Stomach (tissue), 8 donors: ENCODE measurements at regions not wholly inside any gene's neighbourhood (a gene's known extent, or its start where the extent isn't known, plus 50 kb on each side); places are given as distances from the start of the nearest gene placed in this dataset.

Experiments used
- DNase-seq, 2 donors: peaks; one replicate each; pipeline versions ENCODE4 v3.0.0 to v3.0.0-alpha.2; 2013 to 2019
- H3K27ac ChIP-seq, 5 donors: fragments of 200-600 bp in 4 of 5; sonication (generic) in 4 of 5; one replicate each; pipeline ENCODE4 v1.5.1; 2013 to 2019; ENCODE audit warnings: mild to moderate bottlenecking in 1 of 5, moderate library complexity in 1 of 5
- H3K27me3 ChIP-seq, 3 donors: fragments of 200-600 bp; sonication (generic); one replicate each; pipeline ENCODE4 v1.5.1; 2017 to 2019; ENCODE audit warnings: mixed run types in 1 of 3
- H3K36me3 ChIP-seq, 4 donors: fragments of 200-600 bp; sonication (generic); 1 replicate in 3 of 4; 2 replicates in 1 of 4; pipeline ENCODE4 v1.5.1; 2016 to 2019
- H3K4me1 ChIP-seq, 4 donors: fragments of 200-600 bp; sonication (generic); one replicate each; pipeline ENCODE4 v1.5.1; 2016 to 2019
- H3K4me3 ChIP-seq, 4 donors: fragments of 200-600 bp; sonication (generic) in 3 of 4; one replicate each; pipeline ENCODE4 v1.5.1; 2016 to 2019; ENCODE audit warnings: mild to moderate bottlenecking in 1 of 4
- H3K9me3 ChIP-seq, 4 donors: fragments of 200-600 bp; sonication (generic); one replicate each; pipeline ENCODE4 v1.5.1; 2016 to 2019
- EP300 ChIP-seq: sonication (generic); formaldehyde crosslinking; IDR thresholded peaks from one replicate; pipeline ENCODE4 v1.6.1; 2017; ENCODE audit warnings: antibody characterized with exemption
- POLR2A ChIP-seq, 4 donors: fragments of 450-650 bp; IDR thresholded peaks; one replicate each; pipeline ENCODE4 v1.6.1; 2016; ENCODE audit warnings: antibody characterized with exemption in 4 of 4, control low read depth in 2 of 4, mild to moderate bottlenecking in 1 of 4, moderate library complexity in 1 of 4
- POLR2AphosphoS5 ChIP-seq, 3 donors: sonication (generic); formaldehyde crosslinking; IDR thresholded peaks; one replicate each; pipeline ENCODE4 v1.6.1; 2016; ENCODE audit warnings: antibody characterized with exemption in 3 of 3
- WGBS, 5 donors: extraction: QIAGEN DNeasy Blood & Tissue Kit in 3 of 5; methylation state at CpG; one replicate each; pipeline versions ENCODE4 v1.1.5 to v1.1.7; 2013 to 2018; 5-methylcytosine and 5-hydroxymethylcytosine counted together
- intact Hi-C: fragments of 100-400 bp; cut with DNase I; formaldehyde crosslinking; loops from one replicate; pipeline ENCODE4 v1.15.1; 2023; ENCODE audit warnings: low total_unique reads
- TF ChIP-seq, protein P1 (sequence below), 7 experiments: fragments of 450-650 bp in 4 of 7; fragments of 200-600 bp in 3 of 7; sonication (generic) in 3 of 7; IDR thresholded peaks; one replicate each; pipeline ENCODE4 v1.5.1; 2016 to 2019; ENCODE audit warnings: antibody characterized with exemption in 7 of 7, control low read depth in 2 of 7, mild to moderate bottlenecking in 1 of 7
- donor health status: healthy with polysubstance abuse.
- donor health status: Bipolar disorder and iron deficiency.
- donor health status: healthy.

DNA sequence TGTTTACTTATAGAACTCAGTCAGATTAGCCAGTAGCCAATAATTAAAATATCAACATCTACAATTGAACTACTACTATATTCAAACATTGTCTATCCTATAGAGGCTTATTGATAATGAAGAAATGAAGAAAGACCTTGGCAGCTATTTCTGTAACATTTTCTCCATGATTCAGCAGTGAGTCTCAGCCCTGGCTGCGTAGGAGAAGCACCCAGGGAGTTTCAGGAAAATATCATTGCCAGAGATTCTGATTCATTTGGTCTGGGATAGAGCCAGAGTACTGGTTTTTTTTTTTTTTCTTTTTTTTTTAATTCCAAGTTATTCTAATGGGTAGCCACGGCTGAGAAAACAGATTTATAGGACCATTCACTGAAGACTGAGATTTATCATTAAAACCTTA lies 404.8 kb downstream of the TXNL1 start:
- TF ChIP-seq POLR2AphosphoS5 (IDR thresholded peaks at IDR 0.05) = no peak
- TF ChIP-seq EP300 = no peak
- TF ChIP-seq, protein P1, sequence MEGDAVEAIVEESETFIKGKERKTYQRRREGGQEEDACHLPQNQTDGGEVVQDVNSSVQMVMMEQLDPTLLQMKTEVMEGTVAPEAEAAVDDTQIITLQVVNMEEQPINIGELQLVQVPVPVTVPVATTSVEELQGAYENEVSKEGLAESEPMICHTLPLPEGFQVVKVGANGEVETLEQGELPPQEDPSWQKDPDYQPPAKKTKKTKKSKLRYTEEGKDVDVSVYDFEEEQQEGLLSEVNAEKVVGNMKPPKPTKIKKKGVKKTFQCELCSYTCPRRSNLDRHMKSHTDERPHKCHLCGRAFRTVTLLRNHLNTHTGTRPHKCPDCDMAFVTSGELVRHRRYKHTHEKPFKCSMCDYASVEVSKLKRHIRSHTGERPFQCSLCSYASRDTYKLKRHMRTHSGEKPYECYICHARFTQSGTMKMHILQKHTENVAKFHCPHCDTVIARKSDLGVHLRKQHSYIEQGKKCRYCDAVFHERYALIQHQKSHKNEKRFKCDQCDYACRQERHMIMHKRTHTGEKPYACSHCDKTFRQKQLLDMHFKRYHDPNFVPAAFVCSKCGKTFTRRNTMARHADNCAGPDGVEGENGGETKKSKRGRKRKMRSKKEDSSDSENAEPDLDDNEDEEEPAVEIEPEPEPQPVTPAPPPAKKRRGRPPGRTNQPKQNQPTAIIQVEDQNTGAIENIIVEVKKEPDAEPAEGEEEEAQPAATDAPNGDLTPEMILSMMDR (IDR thresholded peaks at IDR 0.05) = no peak
- TF ChIP-seq POLR2A (IDR thresholded peaks at IDR 0.05) = no peak
- Histone ChIP-seq H3K4me1 (no peaks in the 10 kb centered on the region), H3K36me3 (no peaks in the 10 kb centered on the region), H3K27me3 (no peaks in the 10 kb centered on the region), H3K4me3 (no peak overlapping the region), H3K27ac (no peak overlapping the region), H3K9me3 (peaks cover 0 to 6% (median 2%) of the 10 kb centered on the region in 4 donors)
- intact Hi-C loops = no loop called here
- no peak for DNase-seq
- 37 to 67% (median 54%) methylated on average over 2 of the region's 2 CpGs for WGBS, 5 donors

DNA sequence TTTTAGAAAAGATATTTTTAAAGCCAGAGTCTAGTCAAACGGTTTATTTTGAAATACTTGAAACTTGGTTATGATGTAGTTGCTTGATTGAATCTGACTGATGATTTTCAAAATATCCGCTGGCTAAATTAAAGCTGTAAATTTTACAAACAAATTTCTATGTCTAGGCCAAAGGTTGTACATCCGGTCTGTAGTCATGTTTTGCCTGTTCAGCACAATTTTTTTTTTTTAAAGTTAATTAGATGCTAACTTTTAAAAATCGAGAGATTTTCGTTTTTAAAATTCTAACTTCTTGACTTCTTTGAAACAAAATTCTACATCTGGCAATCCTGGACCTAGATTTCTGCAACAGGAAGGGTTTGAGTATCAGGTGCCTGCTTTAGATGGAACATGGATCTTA lies 412.4 kb downstream of the TXNL1 start:
- no peak for DNase-seq
- Histone ChIP-seq H3K27ac (no peak overlapping the region), H3K9me3 (peaks cover 0 to 6% (median 0%) of the 10 kb centered on the region in 4 donors), H3K36me3 (no peaks in the 10 kb centered on the region), H3K4me3 (no peak overlapping the region), H3K27me3 (no peaks in the 10 kb centered on the region), H3K4me1 (no peaks in the 10 kb centered on the region)
- 82 to 88% (median 83%) methylated on average over 5 of the region's 5 CpGs for WGBS, 5 donors
- TF ChIP-seq, protein P1 (IDR thresholded peaks at IDR 0.05) = no peak
- TF ChIP-seq POLR2A (IDR thresholded peaks at IDR 0.05) = no peak
- TF ChIP-seq EP300 = no peak
- no peak for TF ChIP-seq POLR2AphosphoS5 (IDR thresholded peaks at IDR 0.05)
- intact Hi-C loops = no loop called here

DNA sequence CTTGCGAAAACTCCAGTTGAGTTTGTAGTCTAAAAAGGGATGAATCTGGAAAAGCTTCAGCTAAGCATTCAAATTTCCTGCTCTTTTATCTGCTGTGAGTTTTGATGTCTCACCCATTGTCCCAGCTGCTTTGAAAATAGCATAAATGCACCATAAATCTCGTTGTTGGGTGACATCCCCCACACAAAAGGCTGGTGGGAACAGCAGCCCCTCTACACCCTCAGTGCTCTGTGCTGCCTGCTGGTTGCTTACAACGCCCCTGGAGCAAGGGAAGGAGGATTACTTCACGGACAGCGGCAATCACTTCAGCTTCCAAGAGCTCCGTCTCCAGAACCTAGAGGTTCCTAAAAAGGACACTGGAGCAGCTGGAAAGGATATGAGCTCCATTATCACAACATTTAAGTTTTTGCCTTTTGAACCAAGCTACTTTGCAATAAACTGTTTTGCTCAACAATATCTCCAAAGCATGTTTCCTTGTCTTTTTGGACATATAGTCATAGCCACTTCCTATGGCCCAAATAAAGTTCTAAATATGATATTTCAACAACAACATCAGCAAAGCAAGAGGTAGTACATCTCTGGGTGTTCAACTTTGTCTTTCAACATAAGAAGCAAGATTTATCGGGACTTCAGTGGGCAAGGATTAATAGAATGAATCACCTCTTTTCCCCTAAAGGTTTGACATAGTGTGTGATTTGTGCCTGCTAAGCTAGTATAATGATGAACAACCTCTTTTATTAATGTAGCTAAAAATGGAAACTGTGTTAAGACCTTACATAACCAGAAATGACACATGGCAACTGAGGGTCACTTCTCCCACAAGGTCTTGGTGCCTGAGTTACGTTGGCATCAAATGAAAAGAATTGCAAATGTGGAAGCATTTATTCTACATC lies 413.5 kb downstream of the TXNL1 start:
- no peaks in the 10 kb centered on the region for H3K4me1 ChIP-seq
- no peaks in the 10 kb centered on the region for H3K9me3 ChIP-seq
- no peak for DNase-seq
- H3K27me3 ChIP-seq = no peaks in the 10 kb centered on the region
- TF ChIP-seq POLR2A (IDR thresholded peaks at IDR 0.05) (no peak), POLR2AphosphoS5 (IDR thresholded peaks at IDR 0.05) (no peak)
- TF ChIP-seq, protein P1 (IDR thresholded peaks at IDR 0.05) = no peak
- H3K27ac ChIP-seq = no peak overlapping the region
- no peak overlapping the region for H3K4me3 ChIP-seq
- no peaks in the 10 kb centered on the region for H3K36me3 ChIP-seq
- 61 to 79% (median 73%) methylated on average over 8 of the region's 8 CpGs for WGBS, 5 donors
- intact Hi-C loops = no loop called here

DNA sequence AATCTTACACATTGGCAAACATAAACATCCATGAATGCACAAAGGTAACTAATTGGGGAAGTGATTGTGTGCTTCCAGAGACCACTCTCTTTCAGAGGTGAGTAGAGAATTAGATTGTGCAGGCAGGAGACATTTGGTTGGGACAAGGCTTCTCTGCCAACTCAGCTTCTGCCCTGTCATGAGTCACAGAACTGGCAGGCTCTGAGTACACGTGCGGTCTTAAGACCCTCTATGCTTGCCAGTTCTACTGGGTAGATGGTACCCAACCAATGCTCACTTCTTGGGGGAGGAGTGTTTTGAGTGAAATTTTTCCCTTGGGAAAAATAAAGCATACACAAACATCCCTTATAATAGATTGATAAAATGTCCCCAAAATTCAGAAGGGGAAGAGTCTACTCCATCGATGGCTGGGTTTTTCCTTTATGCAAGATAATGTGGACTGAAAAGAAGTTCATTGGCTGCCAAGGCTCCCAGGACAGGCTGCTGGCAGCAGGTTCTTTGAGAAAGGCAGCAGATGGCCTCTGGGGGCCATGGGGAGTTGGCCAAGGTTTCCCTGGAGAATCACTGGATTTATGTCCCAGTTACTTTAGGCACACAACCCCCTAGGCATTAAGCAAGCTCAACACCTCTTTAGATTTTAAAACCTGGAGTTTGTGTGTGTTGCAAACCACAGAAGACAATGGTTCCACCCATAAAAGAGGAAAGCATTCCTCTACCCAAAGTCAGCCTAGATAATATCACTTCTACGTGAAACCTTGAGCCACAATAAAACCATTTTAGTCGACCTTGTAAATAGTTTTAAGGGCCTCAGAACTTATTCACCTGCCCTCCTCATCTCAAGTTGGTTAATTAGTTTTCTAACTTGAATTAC lies 417.0 kb downstream of the TXNL1 start:
- TF ChIP-seq POLR2AphosphoS5 (IDR thresholded peaks at IDR 0.05) (no peak), EP300 (no peak), POLR2A (IDR thresholded peaks at IDR 0.05) (no peak)
- TF ChIP-seq, protein P1 (IDR thresholded peaks at IDR 0.05) = no peak
- Histone ChIP-seq H3K27ac (no peak overlapping the region), H3K36me3 (no peaks in the 10 kb centered on the region), H3K9me3 (no peaks in the 10 kb centered on the region), H3K4me1 (no peaks in the 10 kb centered on the region), H3K4me3 (no peak overlapping the region), H3K27me3 (no peaks in the 10 kb centered on the region)
- DNase-seq = no peak
- WGBS, 5 donors = 72 to 88% (median 85%) methylated on average over 5 of the region's 5 CpGs
- intact Hi-C loops = no loop called here
